HG02571 (cell line): ENCODE measurements at regions not wholly inside any gene's neighbourhood (a gene's known extent, or its start where the extent isn't known, plus 50 kb on each side); places are given as distances from the start of the nearest gene placed in this dataset.

ENCODE experiments used
- ATAC-seq: cut with Tn5 transposase; IDR thresholded peaks from one replicate; pipeline ENCODE4 v1.9.1; 2021; ENCODE audit warnings: mild to moderate bottlenecking, moderate library complexity; ENCODE audit not compliant: unreplicated experiment

- ATAC-seq: no peak
Observed at GRCh38 chr18:27899893-27900292, 277.0 kb downstream of the CDH2 start.

DNA sequence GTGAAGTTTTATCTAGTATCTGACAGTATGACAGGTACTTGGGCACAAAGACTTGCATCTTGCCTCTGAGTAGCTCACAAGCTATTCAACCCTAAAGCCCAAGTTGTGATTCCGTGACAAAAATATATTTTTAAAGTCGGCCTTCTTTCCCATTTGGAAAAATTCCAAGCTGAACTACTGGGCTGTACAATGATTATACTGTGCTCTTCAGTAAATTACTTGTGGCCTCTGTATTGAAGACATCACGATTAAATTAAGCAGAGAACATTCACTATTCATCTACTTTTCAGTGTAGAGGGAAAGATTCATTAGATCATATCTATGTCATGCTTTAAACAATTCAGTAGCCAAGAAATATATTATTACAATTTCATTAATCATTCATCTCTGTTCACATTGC is 282.2 kb downstream of the CDH2 start:
- no peak for ATAC-seq

DNA sequence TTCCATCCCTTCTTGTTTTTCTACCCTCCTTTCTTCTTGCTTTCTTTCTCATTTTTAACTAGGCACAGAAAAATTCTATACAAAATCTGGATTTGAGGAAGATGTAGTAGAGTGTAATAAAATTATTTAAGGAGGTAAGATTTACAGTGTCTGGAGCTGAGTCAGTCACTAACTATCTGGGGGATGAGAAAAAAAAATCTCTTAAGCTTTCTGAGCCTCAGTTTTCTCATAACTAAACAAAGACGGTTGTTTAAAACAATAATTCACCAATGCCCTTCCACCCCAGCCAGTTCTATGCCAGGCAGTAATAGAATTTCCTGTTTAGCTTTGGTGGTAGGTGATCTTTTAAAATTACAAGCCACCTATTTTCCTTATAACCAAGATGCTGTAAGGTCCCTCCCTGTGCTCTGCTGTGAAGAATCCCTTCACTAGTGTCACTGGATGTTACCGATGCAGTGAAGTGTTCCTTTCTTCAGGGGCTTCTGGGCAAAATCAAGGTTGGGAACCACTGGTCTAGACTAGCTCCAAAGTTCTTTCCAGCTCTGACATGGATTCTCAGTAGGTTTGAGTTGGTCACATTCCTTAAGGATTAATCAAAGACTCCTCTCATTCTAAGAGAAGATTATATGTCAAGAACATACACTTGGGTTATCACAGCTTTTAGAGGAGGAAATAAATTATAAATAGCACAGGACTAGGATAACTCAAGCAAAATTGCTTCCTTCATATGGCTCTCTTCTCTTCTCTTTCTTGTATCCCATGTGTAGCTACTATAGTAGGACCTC is 289.0 kb downstream of the CDH2 start:
- no peak for ATAC-seq

DNA sequence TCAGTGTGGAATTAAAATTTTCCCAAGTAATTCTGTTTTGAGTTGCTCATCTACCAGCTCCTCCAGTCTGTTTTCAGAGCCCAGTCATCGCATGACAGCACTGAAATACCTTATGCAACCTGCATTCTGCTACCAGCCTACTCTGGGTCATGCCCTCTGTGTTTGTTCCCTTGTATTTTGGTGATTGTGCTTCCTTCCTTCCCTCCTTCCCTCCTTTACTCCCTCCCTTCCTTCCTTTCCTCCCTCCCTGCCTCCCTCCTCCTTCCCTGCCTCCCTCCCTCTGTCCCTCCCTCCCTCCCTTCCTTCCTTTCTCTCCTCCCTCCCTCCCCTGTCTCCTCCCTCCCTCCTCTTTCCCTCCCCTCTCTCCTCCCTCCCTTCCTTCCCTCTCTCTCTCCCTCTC is 289.6 kb downstream of the CDH2 start:
- ATAC-seq: no peak

DNA sequence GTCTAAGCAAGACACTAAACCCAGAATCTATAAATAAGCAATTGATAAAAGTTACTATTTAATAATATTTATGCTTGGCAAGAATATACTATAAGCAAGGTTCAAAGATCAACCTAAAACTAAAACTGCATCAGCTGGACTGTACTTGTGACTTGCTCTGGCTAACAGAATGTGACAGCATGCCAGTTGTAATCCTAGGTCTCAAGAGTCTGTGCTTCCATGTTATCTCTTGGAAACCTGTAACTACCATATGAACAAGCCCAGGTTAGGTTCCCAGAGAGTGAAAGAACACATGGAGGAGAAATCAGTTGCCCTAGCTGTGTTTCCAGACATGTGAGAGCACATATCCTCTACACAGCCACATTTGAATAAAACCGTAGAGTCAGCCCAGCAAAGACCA is 297.4 kb downstream of the CDH2 start:
- ATAC-seq: no peak

DNA sequence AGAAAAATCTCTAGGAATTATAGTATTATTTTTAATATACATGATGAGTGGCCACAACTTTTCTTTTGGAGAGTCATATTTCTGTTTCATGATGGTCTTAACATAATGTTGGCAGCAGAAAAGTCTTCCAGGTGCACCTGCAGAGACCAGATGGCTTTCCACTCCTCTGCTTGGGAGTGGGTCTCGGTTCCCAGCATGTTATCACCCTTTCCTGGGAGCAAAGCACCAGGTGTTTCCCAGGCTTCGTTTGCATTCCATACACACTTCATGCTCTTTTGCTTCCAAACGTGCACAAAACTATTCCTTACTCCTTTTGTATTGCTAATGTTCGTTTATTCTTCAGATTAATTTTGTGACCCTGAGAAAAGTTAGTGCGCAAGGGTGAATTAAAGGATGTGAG is 305.2 kb downstream of the CDH2 start:
- no peak for ATAC-seq

DNA sequence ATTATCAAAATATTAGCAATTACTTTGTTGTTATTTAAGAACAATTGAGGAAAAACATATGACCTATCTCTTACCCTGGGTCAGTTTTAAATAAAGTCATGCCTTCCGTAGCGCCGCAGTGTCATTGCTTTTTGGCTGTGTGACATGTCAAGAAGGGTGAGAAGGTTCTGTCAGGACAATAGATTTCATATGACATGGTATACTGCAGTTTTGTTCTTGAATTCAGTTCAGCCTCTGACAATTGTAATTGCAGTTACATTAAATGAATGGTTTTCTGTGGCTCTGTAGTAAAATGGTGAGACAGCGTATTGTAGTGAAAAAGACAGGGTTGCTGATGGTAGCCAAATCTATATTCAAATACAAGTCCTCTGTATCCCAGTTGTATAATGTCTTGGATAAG is 307.2 kb downstream of the CDH2 start:
- no peak for ATAC-seq

- ATAC-seq: no peak
Observed at GRCh38 chr18:27865431-27865830, 311.5 kb downstream of the CDH2 start.

DNA sequence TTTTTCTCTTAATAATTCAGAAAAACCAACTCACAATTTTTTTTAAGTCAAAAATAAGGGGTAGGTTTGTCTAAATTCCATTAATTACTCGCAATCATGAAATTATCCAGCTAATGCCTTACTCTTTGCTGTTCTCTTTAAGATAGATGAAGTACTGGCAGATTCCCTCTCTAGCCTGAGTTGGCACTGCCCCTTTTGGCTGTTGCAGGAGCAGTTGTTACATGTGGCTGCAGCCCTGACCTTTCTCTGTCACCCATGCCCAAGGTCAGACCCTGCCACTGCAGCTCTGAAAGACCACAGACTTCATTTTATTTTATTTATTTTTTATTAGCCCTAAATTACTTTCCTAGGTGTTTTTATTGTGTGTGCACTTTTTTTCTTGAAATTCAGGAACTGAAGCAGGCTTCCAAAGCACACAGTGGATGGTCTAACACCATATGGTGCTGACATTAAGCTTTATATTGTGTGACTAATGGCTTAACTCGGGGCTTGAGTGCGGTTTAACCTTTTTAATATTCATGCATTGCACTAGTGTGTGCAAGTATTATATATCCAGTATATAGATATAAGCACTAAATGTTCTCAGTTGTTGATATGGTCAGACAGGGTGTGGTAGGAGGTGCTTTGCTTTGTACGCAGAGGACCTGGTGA is 313.0 kb downstream of the CDH2 start:
- ATAC-seq: no peak

GRCh38 chr18:27862041-27862682 is 314.8 kb downstream of the CDH2 start:
- ATAC-seq: no peak

DNA sequence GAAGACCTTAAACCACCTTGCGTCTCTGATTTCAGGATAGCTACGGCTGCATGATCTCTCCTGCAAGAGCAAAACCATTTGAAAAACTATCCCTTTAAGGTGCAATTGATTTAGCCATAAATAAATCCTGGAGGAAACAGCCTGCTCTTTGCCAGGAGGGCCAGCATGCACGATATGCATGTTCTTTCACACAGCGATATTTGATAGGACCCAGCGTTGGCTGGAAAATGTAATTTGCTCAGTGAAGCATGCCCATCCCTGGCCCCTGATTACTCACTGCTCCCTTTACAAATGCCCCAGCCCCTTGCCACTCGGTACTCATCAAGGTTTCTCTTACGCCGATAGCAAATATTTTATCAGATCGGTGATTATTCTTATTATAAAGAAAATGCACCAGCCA is 315.4 kb downstream of the CDH2 start:
- ATAC-seq: no peak

GRCh38 chr18:27860701-27861107 is 316.2 kb downstream of the CDH2 start:
- ATAC-seq: no peak

- no peak for ATAC-seq
Observed at GRCh38 chr18:27860011-27860410, 316.9 kb downstream of the CDH2 start.

GRCh38 chr18:27856820-27857219 is 320.1 kb downstream of the CDH2 start:
- no peak for ATAC-seq

DNA sequence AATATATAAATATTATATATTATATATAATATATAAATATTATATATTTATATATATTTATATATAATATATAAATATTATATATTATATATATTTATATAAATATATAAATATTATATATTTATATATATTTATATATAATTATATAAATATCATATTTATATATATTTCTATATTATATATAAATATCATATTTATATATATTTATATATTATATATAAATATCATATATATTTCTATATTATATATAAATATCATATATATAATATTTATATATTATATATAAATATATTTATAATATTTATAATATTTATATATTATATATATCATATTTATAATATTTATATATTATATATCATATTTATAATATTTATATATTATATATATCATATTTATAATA is 321.4 kb downstream of the CDH2 start:
- ATAC-seq: no peak

DNA sequence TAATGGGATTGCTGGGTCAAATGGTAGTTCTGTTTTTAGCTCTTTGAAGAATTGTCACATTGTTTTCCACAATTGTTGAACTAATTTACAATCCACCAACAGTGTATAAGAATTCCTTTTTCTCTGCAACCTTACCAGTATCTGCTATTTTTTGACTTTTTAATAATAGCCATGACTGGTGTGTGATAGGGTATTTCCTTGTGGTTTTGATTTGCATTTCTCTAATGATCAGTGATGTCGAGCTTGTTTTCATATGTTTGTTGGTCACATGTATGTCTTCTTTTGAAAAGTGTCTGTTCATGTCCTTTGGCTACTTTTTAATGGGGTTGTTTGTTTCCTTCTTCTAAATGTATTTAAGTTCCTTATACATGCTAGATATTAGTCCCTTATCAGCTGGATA is 322.3 kb downstream of the CDH2 start:
- ATAC-seq: no peak

- no peak for ATAC-seq
Observed at GRCh38 chr18:27848336-27848735, 328.6 kb downstream of the CDH2 start.

DNA sequence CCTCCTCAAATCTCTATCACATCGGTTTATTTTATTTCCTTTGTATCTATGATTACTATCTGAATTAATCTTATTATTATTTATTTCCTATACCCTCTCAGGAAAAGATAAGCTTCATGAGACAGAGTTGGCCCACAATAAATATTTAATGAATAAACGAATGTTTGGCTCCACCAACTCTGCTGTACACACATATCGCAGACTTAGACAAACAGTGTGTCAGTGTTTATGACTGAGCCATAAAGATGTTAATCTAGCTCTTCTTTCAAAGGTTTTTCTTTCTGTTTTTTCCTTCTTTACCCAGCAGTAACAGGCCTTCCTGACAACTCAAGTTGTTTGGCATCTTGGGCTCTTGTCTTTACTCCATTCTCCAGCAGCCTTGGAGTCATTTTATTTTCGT is 329.5 kb downstream of the CDH2 start:
- no peak for ATAC-seq

DNA sequence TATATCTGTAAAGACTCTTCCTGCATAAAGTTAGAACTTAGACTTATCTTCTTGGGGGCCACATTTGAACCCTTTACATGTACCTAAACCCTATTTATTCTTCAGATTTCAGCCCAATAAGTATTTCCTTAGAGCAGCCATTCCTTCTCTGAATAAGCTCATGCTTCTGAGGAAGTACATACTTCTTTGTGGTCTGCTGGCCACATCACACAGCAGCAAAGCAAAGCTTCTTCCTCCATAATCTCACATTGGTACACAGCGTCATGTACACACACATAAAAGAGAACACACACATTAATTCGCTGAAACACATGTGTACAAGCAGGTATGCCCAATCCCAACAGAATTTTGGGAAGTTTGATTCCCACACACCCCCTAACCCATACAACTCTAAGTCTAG is 331.0 kb downstream of the CDH2 start:
- ATAC-seq: no peak

- no peak for ATAC-seq
Observed at GRCh38 chr18:27843783-27844777, 332.9 kb downstream of the CDH2 start.

- ATAC-seq: no peak
Observed at GRCh38 chr18:27839141-27839540, 337.8 kb downstream of the CDH2 start.
